ENCODE measurements at regions not wholly inside any gene's neighbourhood (a gene's known extent, or its start where the extent isn't known, plus 50 kb on each side); places are given as distances from the start of the nearest gene placed in this dataset.

DNA sequence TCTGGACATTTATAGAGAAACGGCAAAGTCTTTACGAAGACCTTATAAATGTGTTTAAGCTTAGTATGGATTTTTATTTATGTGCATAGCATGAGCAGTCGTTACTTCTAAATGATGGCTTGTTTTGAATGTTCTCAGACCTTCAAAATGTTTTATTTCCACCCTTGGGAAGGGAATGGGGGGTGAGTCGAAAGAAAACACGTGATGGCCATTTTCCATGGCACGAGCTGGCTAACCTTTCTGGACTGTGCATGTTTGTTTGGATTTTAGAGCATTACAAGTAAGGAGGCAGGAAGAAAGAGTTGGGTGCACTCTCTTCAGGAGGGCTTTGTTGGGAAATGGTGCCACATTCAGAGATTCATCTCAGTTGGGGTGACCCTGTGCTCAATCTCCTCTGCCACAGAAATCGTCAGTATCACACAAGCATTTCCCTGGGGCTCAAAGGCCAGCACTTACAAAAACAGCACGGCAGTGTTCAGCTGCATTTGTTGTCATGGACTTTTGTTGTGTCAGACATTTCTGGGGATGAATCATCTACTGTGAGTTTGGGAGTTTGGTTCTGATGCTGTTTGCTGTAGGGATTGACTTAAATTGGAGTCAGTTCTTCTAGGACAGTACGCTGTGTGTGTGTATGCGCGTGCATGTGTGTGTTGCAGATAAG lies 52.3 kb upstream of the ADAMTS9 start:
- Mint-ChIP-seq H3K4me3 (no peak overlapping the region), H3K27me3 (no peaks in the 10 kb centered on the region), H3K36me3 (no peaks in the 10 kb centered on the region), H3K4me1 (no peaks in the 10 kb centered on the region), H3K27ac (no peak overlapping the region), H3K9me3 (peaks cover 0 to 3% of the 10 kb centered on the region in 2 donors)
- ATAC-seq (replicated peaks) (no peak), DNase-seq (no peak)

Data from stimulated activated naive B cell treated with anti-CD40 and anti-IgM and Interleukin-4, amounts not matched to agents 10 μg/mL and 1 μg/mL and 100 μg/mL, for 72 hours (primary cell).